A673 (cell line): ENCODE measurements at regions not wholly inside any gene's neighbourhood (a gene's known extent, or its start where the extent isn't known, plus 50 kb on each side); places are given as distances from the start of the nearest gene placed in this dataset.

ENCODE experiments used
- BruUV-seq: library from RNA; stranded (reverse); fragments of 400-500 nt; replicated peaks from 2 replicates; lab custom pipeline; 2021; lab: Mats Ljungman, UMichigan
- CTCF ChIA-PET: fragments of 300-600 bp; sonication (Branson Sonifier 250); formaldehyde crosslinking; loops from one replicate; lab custom pipeline; 2022; ENCODE audit warnings: antibody characterized with exemption; lab: Charles Lee
- POLR2A ChIA-PET: fragments of 300-600 bp; sonication (Branson Sonifier 250); formaldehyde crosslinking; loops from one replicate; lab custom pipeline; 2022; ENCODE audit warnings: antibody characterized with exemption; ENCODE audit not compliant: low non-redundant PET; lab: Charles Lee
- DNase-seq: peaks from one replicate; pipeline ENCODE4 v3.0.0-alpha.2; 2015; ENCODE audit warnings: low spot score
- H3K27ac ChIP-seq: fragments of 200-600 bp; sonication (generic); 2 replicates; pipeline ENCODE4 v1.5.1; 2016; ENCODE audit warnings: mixed run types, low read depth, mild to moderate bottlenecking, mixed read lengths, antibody characterized with exemption, low read length; ENCODE audit not compliant: poor library complexity, severe bottlenecking
- H3K27me3 ChIP-seq: fragments of 200-600 bp; sonication (generic); replicated peaks from 2 replicates; pipeline ENCODE4 v1.6.1; 2017; ENCODE audit warnings: mixed run types, low read depth, mild to moderate bottlenecking, mixed read lengths, antibody characterized with exemption, low read length; ENCODE audit not compliant: insufficient read depth, poor library complexity
- H3K36me3 ChIP-seq: fragments of 200-600 bp; sonication (generic); 2 replicates; pipeline ENCODE4 v1.6.1; 2016; ENCODE audit warnings: mixed run types, mild to moderate bottlenecking, mixed read lengths, antibody characterized with exemption, low read length; ENCODE audit not compliant: insufficient read depth, poor library complexity, severe bottlenecking
- H3K4me1 ChIP-seq: fragments of 200-600 bp; sonication (generic); 2 replicates; pipeline ENCODE4 v1.6.1; 2017; ENCODE audit warnings: mixed run types, mild to moderate bottlenecking, mixed read lengths, antibody characterized with exemption, low read length; ENCODE audit not compliant: insufficient read depth, poor library complexity, severe bottlenecking
- H3K4me3 ChIP-seq: fragments of 200-600 bp; sonication (generic); 2 replicates; pipeline ENCODE4 v1.5.1; 2016; ENCODE audit warnings: low read depth, mixed run types, mild to moderate bottlenecking, mixed read lengths, low read length; ENCODE audit not compliant: poor library complexity, severe bottlenecking
- H3K9me3 ChIP-seq: fragments of 200-600 bp; sonication (generic); 2 replicates; pipeline ENCODE4 v1.6.1; 2016; ENCODE audit warnings: mixed run types, low read depth, mild to moderate bottlenecking, mixed read lengths, antibody characterized with exemption, low read length; ENCODE audit not compliant: poor library complexity, severe bottlenecking
- EZH2 ChIP-seq: fragments of 200-600 bp; sonication (generic); IDR thresholded peaks from 2 replicates; pipeline ENCODE4 v1.6.1; 2017; ENCODE audit warnings: borderline replicate concordance, low read depth, mild to moderate bottlenecking, mixed read lengths, antibody characterized with exemption, low read length; ENCODE audit not compliant: poor library complexity, severe bottlenecking
- intact Hi-C: fragments of 100-400 bp; cut with micrococcal nuclease; formaldehyde crosslinking; loops from one replicate; pipeline ENCODE4 v1.10.0; 2022; ENCODE audit not compliant: unreplicated experiment
- TF ChIP-seq, protein P1 (sequence below): fragments of 300-800, 200-600 bp; sonication (generic); conservative IDR thresholded peaks from 2 replicates; pipeline ENCODE4 v1.5.1; 2017; ENCODE audit warnings: low read depth, mild to moderate bottlenecking, antibody characterized with exemption, low read length, moderate library complexity, mixed read lengths

DNA sequence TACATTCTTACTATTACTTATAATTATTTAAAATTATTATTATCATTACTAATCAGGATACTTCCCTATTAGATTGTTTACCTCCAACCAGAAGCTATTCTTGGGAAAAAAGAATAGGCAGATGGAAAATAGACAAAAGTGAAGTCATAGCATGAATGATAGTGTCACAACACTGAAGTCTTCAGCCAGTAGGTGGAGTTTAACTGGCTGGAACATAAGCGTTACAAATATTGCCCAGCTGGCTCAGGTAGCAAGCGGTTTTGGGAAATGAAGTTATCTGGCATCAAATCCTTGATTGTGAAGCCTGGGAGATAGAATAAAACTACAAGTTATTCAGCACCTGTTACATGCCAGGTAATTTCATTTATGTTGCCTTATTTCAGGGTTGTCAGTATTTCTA lies 762.9 kb downstream of the C12orf50 start:
- intact Hi-C loops, result no loop called here
- TF ChIP-seq, protein P1, sequence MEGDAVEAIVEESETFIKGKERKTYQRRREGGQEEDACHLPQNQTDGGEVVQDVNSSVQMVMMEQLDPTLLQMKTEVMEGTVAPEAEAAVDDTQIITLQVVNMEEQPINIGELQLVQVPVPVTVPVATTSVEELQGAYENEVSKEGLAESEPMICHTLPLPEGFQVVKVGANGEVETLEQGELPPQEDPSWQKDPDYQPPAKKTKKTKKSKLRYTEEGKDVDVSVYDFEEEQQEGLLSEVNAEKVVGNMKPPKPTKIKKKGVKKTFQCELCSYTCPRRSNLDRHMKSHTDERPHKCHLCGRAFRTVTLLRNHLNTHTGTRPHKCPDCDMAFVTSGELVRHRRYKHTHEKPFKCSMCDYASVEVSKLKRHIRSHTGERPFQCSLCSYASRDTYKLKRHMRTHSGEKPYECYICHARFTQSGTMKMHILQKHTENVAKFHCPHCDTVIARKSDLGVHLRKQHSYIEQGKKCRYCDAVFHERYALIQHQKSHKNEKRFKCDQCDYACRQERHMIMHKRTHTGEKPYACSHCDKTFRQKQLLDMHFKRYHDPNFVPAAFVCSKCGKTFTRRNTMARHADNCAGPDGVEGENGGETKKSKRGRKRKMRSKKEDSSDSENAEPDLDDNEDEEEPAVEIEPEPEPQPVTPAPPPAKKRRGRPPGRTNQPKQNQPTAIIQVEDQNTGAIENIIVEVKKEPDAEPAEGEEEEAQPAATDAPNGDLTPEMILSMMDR, result peak; percentile 33; the same call in 1 of the 2 replicates
- TF ChIP-seq EZH2, result no peak
- POLR2A ChIA-PET, result no interaction called here
- no peaks in the 10 kb centered on the region for H3K9me3 ChIP-seq
- peak; percentile 29 for DNase-seq
- no TSS peak for BruUV-seq
- no peak overlapping the region for H3K4me3 ChIP-seq
- H3K27ac ChIP-seq, result no peak overlapping the region
- H3K27me3 ChIP-seq, result no peaks in the 10 kb centered on the region
- no peaks in the 10 kb centered on the region for H3K36me3 ChIP-seq
- no peaks in the 10 kb centered on the region for H3K4me1 ChIP-seq
- CTCF ChIA-PET, result no interaction called here

DNA sequence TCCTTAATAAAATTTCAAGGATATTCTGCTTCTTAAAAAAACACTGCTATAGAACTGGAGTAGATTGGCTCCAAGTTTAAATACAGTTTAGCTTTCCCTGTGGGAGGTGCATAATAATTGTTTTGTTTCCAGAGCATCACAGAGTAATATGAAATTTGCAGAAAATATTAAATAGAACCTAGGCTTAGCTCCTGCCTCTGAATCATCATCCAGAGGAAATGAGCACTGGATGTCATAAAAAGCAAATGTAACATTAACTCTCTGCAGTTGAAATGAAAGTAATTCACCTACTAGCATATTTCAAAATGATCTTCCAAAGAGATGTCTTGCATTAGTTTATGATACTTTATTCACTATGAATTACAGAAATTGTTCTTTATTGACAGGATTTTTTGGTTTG lies 769.8 kb downstream of the C12orf50 start:
- no peak overlapping the region for H3K27ac ChIP-seq
- no peak for DNase-seq
- ChIA-PET POLR2A (no interaction called here), CTCF (no interaction called here)
- no peak for TF ChIP-seq EZH2
- TF ChIP-seq, protein P1, result no peak
- H3K36me3 ChIP-seq, result no peaks in the 10 kb centered on the region
- H3K9me3 ChIP-seq, result no peaks in the 10 kb centered on the region
- no peaks in the 10 kb centered on the region for H3K27me3 ChIP-seq
- no peak overlapping the region for H3K4me3 ChIP-seq
- intact Hi-C loops, result no loop called here
- no peaks in the 10 kb centered on the region for H3K4me1 ChIP-seq
- no TSS peak for BruUV-seq

DNA sequence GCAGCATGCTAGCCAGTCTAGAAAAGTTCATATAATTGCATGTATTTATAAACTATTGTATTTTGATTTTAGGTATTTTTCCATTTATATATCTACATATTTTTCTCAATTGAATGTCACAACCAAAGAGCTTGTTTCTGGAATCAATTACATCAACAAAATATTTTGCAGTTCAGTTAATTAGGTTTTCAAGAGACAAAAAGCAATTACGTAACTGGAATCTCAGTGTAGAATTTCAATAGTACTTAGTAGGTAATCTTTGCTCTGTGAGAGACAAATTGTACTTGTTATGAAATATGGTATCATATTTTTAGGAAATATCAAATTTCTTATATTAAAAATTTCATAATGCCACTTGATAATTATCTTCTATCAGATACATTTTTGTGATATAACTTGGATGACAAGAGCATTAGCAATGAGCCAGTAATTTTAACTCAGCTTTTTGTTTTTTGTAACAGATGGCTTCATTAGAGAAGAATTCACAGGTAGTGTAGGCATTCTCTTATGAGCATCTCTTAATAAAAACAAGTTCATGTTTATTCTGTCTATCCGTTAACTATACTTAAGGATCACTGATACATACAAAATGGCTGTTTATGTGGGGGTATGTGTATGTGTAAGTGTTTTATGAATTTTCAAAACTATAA lies 774.7 kb downstream of the C12orf50 start:
- Histone ChIP-seq H3K27ac (no peak overlapping the region), H3K4me1 (no peaks in the 10 kb centered on the region), H3K4me3 (no peak overlapping the region), H3K9me3 (no peaks in the 10 kb centered on the region), H3K27me3 (no peaks in the 10 kb centered on the region), H3K36me3 (no peaks in the 10 kb centered on the region)
- intact Hi-C loops, result no loop called here
- CTCF ChIA-PET, result no interaction called here
- DNase-seq, result no peak
- BruUV-seq, result no TSS peak
- POLR2A ChIA-PET, result no interaction called here
- no peak for TF ChIP-seq EZH2
- TF ChIP-seq, protein P1, result no peak
